Erythroblast (primary cell): ENCODE measurements at regions not wholly inside any gene's neighbourhood (a gene's known extent, or its start where the extent isn't known, plus 50 kb on each side); places are given as distances from the start of the nearest gene placed in this dataset.

Source experiments
- GATA1 ChIP-seq: IDR thresholded peaks from 2 replicates; pipeline ENCODE4 v1.6.1; 2011; ENCODE audit warnings: low read depth, mild to moderate bottlenecking, control low read depth, low read length, moderate library complexity
- POLR2A ChIP-seq: IDR thresholded peaks from 2 replicates; pipeline ENCODE4 v1.6.1; 2011; ENCODE audit warnings: mild to moderate bottlenecking, low read length

GRCh38 chr11:129595038-129595962, 219.7 kb downstream of the BARX2 start:
- no peak for TF ChIP-seq POLR2A
- no peak for TF ChIP-seq GATA1
